HepG2 (cell line): ENCODE measurements at regions not wholly inside any gene's neighbourhood (a gene's known extent, or its start where the extent isn't known, plus 50 kb on each side); places are given as distances from the start of the nearest gene placed in this dataset.

ENCODE experiments used
- ATAC-seq: fragments of 200-7000 bp; cut with Tn5 transposase; 3 replicates; pipeline ENCODE4 v1.9.1; 2020; ENCODE audit warnings: mild to moderate bottlenecking, moderate library complexity
- BruUV-seq: library from RNA; stranded (reverse); fragments of 400-500 nt; replicated peaks from 2 replicates; lab custom pipeline; 2021; lab: Mats Ljungman, UMichigan
- CTCF ChIA-PET: fragments of 300-600 bp; formaldehyde crosslinking; extraction: SDS; loops from one replicate; lab custom pipeline; 2021; ENCODE audit warnings: low total read pairs, inconsistent platforms, low intra/inter-chr PET ratio; lab: Yijun Ruan, JAX
- POLR2A ChIA-PET: fragments of 350-600 bp; sonication (Branson Sonifier 250); formaldehyde crosslinking; loops from one replicate; lab custom pipeline; 2020; ENCODE audit warnings: antibody characterized with exemption, inconsistent platforms; lab: Yijun Ruan, JAX
- DNase-seq: peaks from one replicate; pipeline ENCODE4 v3.0.0-alpha.2; 2015; ENCODE audit warnings: low spot score
- FAIRE-seq: peaks from 3 replicates; lab custom pipeline; 2011; peaks lifted over from hg19 to GRCh38; lab: Jason Lieb, UNC
- H2AFZ ChIP-seq: one replicate; pipeline ENCODE4 v1.6.1; 2011; ENCODE audit warnings: low read length, inconsistent platforms
- H3K27ac ChIP-seq: fragments of 300-600 bp; 3 replicates; pipeline ENCODE4 v1.8.0; 2011; ENCODE audit warnings: mixed run types, mild to moderate bottlenecking, mixed read lengths, low read length, inconsistent platforms; ENCODE audit not compliant: insufficient read depth; ENCODE audit errors: extremely low read length
- H3K27me3 ChIP-seq, 2 experiments: fragments of 200-600 bp in 1 of 2; 2 replicates in 1 of 2; 3 replicates in 1 of 2; pipeline versions ENCODE4 v1.6.0 to v1.8.0; 2011; ENCODE audit warnings: low read length in 2 of 2, mild to moderate bottlenecking in 2 of 2, moderate library complexity in 2 of 2, inconsistent platforms in 1 of 2; ENCODE audit not compliant: insufficient read depth in 2 of 2, control insufficient read depth in 1 of 2
- H3K36me3 ChIP-seq, 2 experiments: fragments of 200-600 bp in 1 of 2; replicated peaks in 1 of 2; 2 replicates in 1 of 2; 3 replicates in 1 of 2; pipeline versions ENCODE4 v1.5.1 to v1.8.0; 2011; ENCODE audit warnings: low read length in 2 of 2, inconsistent platforms in 1 of 2; ENCODE audit not compliant: insufficient read depth in 2 of 2, control insufficient read depth in 1 of 2
- H3K4me1 ChIP-seq: 2 replicates; pipeline ENCODE4 v1.5.1; 2012; ENCODE audit warnings: low read length, inconsistent platforms; ENCODE audit not compliant: insufficient read depth
- H3K4me2 ChIP-seq: 2 replicates; pipeline ENCODE4 v1.6.0; 2011; ENCODE audit warnings: low read depth, low read length, inconsistent platforms
- H3K4me3 ChIP-seq, 3 experiments: fragments of 200-600 bp in 1 of 3; sonication (generic), shearing (Covaris generic) in 1 of 3; replicated peaks in 1 of 3; 2 replicates each; pipeline ENCODE4 v1.5.1; 2011 to 2016; ENCODE audit warnings: low read length in 3 of 3, inconsistent platforms in 2 of 3, low read depth in 2 of 3, mild to moderate bottlenecking in 2 of 3, control low read depth in 1 of 3, mixed read lengths in 1 of 3; ENCODE audit not compliant: insufficient read depth in 1 of 3
- H3K79me2 ChIP-seq: one replicate; pipeline ENCODE4 v1.6.1; 2011; ENCODE audit warnings: low read length, inconsistent platforms; ENCODE audit not compliant: insufficient read depth
- H3K9ac ChIP-seq: 2 replicates; pipeline ENCODE4 v1.6.0; 2011; ENCODE audit warnings: mild to moderate bottlenecking, low read depth, low read length, inconsistent platforms; ENCODE audit not compliant: insufficient read depth
- H3K9me3 ChIP-seq: 2 replicates; pipeline ENCODE4 v1.5.1; 2012; ENCODE audit warnings: mild to moderate bottlenecking, low read length
- H4K20me1 ChIP-seq: 2 replicates; pipeline ENCODE4 v1.6.0; 2011; ENCODE audit warnings: inconsistent platforms, mild to moderate bottlenecking, low read length, moderate library complexity; ENCODE audit not compliant: insufficient read depth
- IKZF4 ChIP-seq: sonication (generic); formaldehyde crosslinking; IDR thresholded peaks from 2 replicates; pipeline ENCODE4 v1.5.1; 2020; ENCODE audit warnings: borderline replicate concordance, mild to moderate bottlenecking, low read depth, missing genetic modification reagents; ENCODE audit errors: not compliant biosample characterization
- KLF15 ChIP-seq: sonication (generic); formaldehyde crosslinking; IDR thresholded peaks from 2 replicates; pipeline ENCODE4 v1.8.1; 2023; ENCODE audit warnings: borderline replicate concordance, mild to moderate bottlenecking, inconsistent platforms, missing genetic modification reagents, mixed read lengths
- LCORL ChIP-seq, 2 experiments: fragments of 450-650 bp in 1 of 2; sonication (generic) in 1 of 2; formaldehyde crosslinking in 1 of 2; IDR thresholded peaks; 2 replicates each; pipeline versions ENCODE4 v1.5.0 to v1.6.1; 2017 to 2020; ENCODE audit warnings: antibody characterized with exemption in 1 of 2, missing genetic modification reagents in 1 of 2
- NFYC ChIP-seq: IDR thresholded peaks from 2 replicates; pipeline ENCODE4 v1.6.1; 2016; ENCODE audit warnings: missing genetic modification reagents, missing compliant biosample characterization
- NR1H2 ChIP-seq: sonication (generic); formaldehyde crosslinking; IDR thresholded peaks from 2 replicates; pipeline ENCODE4 v1.8.1; 2022; ENCODE audit warnings: low read depth, missing genetic modification reagents, borderline replicate concordance
- NR2F1 ChIP-seq, 2 experiments: fragments of 450-650 bp in 1 of 2; formaldehyde crosslinking in 1 of 2; IDR thresholded peaks; 2 replicates each; pipeline versions ENCODE4 v1.5.0 to v1.6.1; 2016 to 2020; ENCODE audit warnings: mild to moderate bottlenecking in 1 of 2, missing compliant biosample characterization in 1 of 2, missing genetic modification reagents in 1 of 2, moderate library complexity in 1 of 2
- RARA ChIP-seq: IDR thresholded peaks from 2 replicates; pipeline ENCODE4 v1.6.1; 2016; ENCODE audit warnings: missing genetic modification reagents, missing compliant biosample characterization
- RCOR2 ChIP-seq: IDR thresholded peaks from 2 replicates; pipeline ENCODE4 v1.6.1; 2016; ENCODE audit warnings: missing biosample characterization, missing genetic modification reagents
- SALL1 ChIP-seq: sonication (generic); formaldehyde crosslinking; IDR thresholded peaks from 2 replicates; pipeline ENCODE4 v1.8.0; 2022; ENCODE audit warnings: mild to moderate bottlenecking, missing genetic modification reagents
- TFAP4 ChIP-seq: sonication (generic); IDR thresholded peaks from 2 replicates; pipeline ENCODE4 v1.6.1; 2016; ENCODE audit warnings: low read depth, borderline replicate concordance
- ZNF44 ChIP-seq: sonication (generic); formaldehyde crosslinking; IDR thresholded peaks from 2 replicates; pipeline ENCODE4 v1.5.1; 2020; ENCODE audit warnings: mild to moderate bottlenecking, missing genetic modification reagents
- ZNF704 ChIP-seq: sonication (generic); formaldehyde crosslinking; IDR thresholded peaks from 2 replicates; pipeline ENCODE4 v1.8.1; 2023; ENCODE audit warnings: mild to moderate bottlenecking, inconsistent platforms, moderate library complexity, missing genetic modification reagents, borderline replicate concordance
- ZNF749 ChIP-seq: sonication (generic); formaldehyde crosslinking; IDR thresholded peaks from 2 replicates; pipeline ENCODE4 v1.8.0; 2022; ENCODE audit warnings: mild to moderate bottlenecking, missing genetic modification reagents, moderate library complexity, borderline replicate concordance
- ZNF782 ChIP-seq: sonication (generic); formaldehyde crosslinking; IDR thresholded peaks from 2 replicates; pipeline ENCODE4 v1.4.0; 2020; ENCODE audit warnings: missing genetic modification reagents, mild to moderate bottlenecking, borderline replicate concordance
- ZNF800 ChIP-seq: sonication (generic); formaldehyde crosslinking; IDR thresholded peaks from 2 replicates; pipeline ENCODE4 v1.4.0; 2020; ENCODE audit warnings: missing genetic modification reagents
- ZSCAN29 ChIP-seq: sonication (generic); formaldehyde crosslinking; conservative IDR thresholded peaks from 2 replicates; pipeline ENCODE4 v1.4.0; 2020; ENCODE audit warnings: mild to moderate bottlenecking, missing genetic modification reagents
- WGBS: methylation state at CpG from one replicate; pipeline ENCODE4 v1.1.6; 2017; ENCODE audit warnings: low lambda C conversion rate; 5-methylcytosine and 5-hydroxymethylcytosine counted together
- in situ Hi-C: cut with HindIII; loops from 2 replicates; pipeline ENCODE4 v1.10.0; 2017; ENCODE audit warnings: low pct_unique_long_range_greater_than_20kb; ENCODE audit not compliant: extremely low pct_ligation_motif_present
- intact Hi-C: fragments of 100-400 bp; cut with micrococcal nuclease; formaldehyde crosslinking; loops from one replicate; pipeline ENCODE4 v1.10.0; 2022; ENCODE audit not compliant: unreplicated experiment

GRCh38 chr1:91616712-91617111 is 116.1 kb downstream of the CDC7 start:
- WGBS, result 77% methylated on average over 3 of the region's 3 CpGs
- H3K4me1 ChIP-seq, result peaks cover 9% of the 10 kb centered on the region; the same call in 1 of the 2 replicates
- intact Hi-C loops, result loop anchor here (2.0 kb wide), 1 partner anchor 310 kb away; no protein-coding TSS in a partner anchor
- TF ChIP-seq ZNF782 (CRISPR knock-in tag) (no peak), ZNF704 (CRISPR knock-in tag) (no peak), LCORL (IDR thresholded peaks at IDR 0.05) (no peak), LCORL (CRISPR knock-in tag; IDR thresholded peaks at IDR 0.05) (no peak), NR2F1 (CRISPR knock-in tag; IDR thresholded peaks at IDR 0.05) (no peak), NFYC (CRISPR knock-in tag) (no peak), NR1H2 (CRISPR knock-in tag) (no peak), ZNF749 (CRISPR knock-in tag) (no peak), ZNF800 (no peak), KLF15 (CRISPR knock-in tag) (no peak), TFAP4 (no peak), ZSCAN29 (CRISPR knock-in tag) (no peak), RARA (CRISPR knock-in tag) (no peak), RCOR2 (CRISPR knock-in tag) (no peak), IKZF4 (CRISPR knock-in tag) (no peak), SALL1 (CRISPR knock-in tag) (no peak), ZNF44 (CRISPR knock-in tag) (no peak)

More at GRCh38 chr1:91616712-91617111, 116.1 kb downstream of the CDC7 start:
- DNase-seq (no peak), FAIRE-seq (no peak), ATAC-seq (no peak)
- ChIA-PET CTCF (no interaction called here), POLR2A (no interaction called here)
- H3K4me2 ChIP-seq, result no peak overlapping the region
- H3K4me3 ChIP-seq, result no peak overlapping the region
- no peaks in the 10 kb centered on the region for H3K9me3 ChIP-seq
- H2AFZ ChIP-seq, result no peak overlapping the region
- H3K27ac ChIP-seq, result no peak overlapping the region
- no peaks in the 10 kb centered on the region for H3K79me2 ChIP-seq
- no peaks in the 10 kb centered on the region for H4K20me1 ChIP-seq
- no peak overlapping the region for H3K9ac ChIP-seq
- in situ Hi-C loops, result loop anchor here (10.0 kb wide), 1 partner anchor 308 kb away; no protein-coding TSS in a partner anchor
- peaks cover 0 to 7% of the 10 kb centered on the region in 2 experiments; a peak in 1 of 5 replicates for H3K27me3 ChIP-seq
- no peaks in the 10 kb centered on the region for H3K36me3 ChIP-seq
- no TSS peak for BruUV-seq
